ENCODE measurements at regions not wholly inside any gene's neighbourhood (a gene's known extent, or its start where the extent isn't known, plus 50 kb on each side); places are given as distances from the start of the nearest gene placed in this dataset.

DNA sequence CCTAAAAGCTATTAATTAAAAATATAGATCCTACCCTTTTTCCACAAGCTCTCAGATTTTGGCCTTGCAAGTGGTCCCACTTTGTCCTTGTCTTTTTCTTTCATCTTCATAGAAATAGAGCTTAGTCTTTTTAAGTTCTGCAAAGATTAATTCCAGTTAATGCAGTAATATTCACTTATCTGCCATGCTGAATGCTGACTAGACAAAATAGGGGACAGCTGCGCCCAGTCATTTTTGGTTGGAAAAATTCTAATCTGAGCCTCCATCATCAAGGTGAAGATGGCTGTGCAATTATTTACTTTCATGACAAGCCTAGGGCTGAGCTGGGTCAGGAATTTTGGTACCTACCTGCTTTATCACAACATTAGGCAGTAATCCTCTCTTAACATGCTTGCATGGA is 241.3 kb upstream of the CXorf66 start:
- Mint-ChIP-seq H3K27me3 (ENCODE audit: unreplicated experiment) (no peaks in the 10 kb centered on the region), H3K36me3 (ENCODE audit: low read depth, unreplicated experiment) (no peaks in the 10 kb centered on the region), H3K4me3 (ENCODE audit: unreplicated experiment) (no peak overlapping the region), H3K9me3 (ENCODE audit: unreplicated experiment) (no peaks in the 10 kb centered on the region), H3K27ac (ENCODE audit: unreplicated experiment) (no peak overlapping the region), H3K4me1 (ENCODE audit: unreplicated experiment) (no peaks in the 10 kb centered on the region)
- no peak for DNase-seq (ENCODE audit: low spot score)
- no peak for TF ChIP-seq CTCF (IDR thresholded peaks at IDR 0.05; ENCODE audit: unreplicated experiment)

DNA sequence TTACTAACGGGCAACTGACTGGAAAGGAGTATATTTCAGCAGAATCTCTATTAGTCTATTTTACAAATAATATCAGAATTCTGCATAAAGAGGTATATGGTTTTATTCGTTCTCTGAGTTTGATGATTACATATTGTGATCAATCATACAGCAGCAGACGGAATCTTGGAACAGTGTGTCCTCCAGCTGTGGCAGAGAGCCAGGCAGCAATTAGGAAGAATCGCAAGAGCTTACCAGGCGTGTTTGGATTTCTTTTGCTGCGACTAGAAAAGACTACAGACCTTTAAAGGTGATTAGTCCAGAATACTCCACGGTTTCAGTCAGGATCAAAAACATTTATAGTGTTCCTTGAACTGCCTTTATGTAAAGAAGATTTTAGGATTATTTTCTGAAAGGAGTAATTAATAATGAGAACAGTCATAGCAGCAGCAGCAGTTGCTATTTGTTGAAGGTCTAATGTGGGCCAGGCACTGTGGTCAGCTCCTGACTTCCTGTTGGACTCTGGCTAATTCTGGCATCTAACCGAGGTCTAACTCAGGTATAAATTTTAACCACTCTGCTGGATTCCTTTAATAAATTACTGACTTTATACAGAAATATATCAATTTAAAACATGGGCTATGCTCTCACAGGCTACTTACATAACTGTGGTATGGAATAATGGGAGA is 225.3 kb upstream of the CXorf66 start:
- DNase-seq (ENCODE audit: low spot score), result no peak
- Mint-ChIP-seq H3K9me3 (ENCODE audit: unreplicated experiment) (no peaks in the 10 kb centered on the region), H3K4me3 (ENCODE audit: unreplicated experiment) (no peak overlapping the region), H3K27me3 (ENCODE audit: unreplicated experiment) (peaks cover 1% of the 10 kb centered on the region), H3K4me1 (ENCODE audit: unreplicated experiment) (no peaks in the 10 kb centered on the region), H3K36me3 (ENCODE audit: low read depth, unreplicated experiment) (no peaks in the 10 kb centered on the region), H3K27ac (ENCODE audit: unreplicated experiment) (no peak overlapping the region)
- no peak for TF ChIP-seq CTCF (IDR thresholded peaks at IDR 0.05; ENCODE audit: unreplicated experiment)

GRCh38 chrX:140180585-140180984 is 215.3 kb upstream of the CXorf66 start:
- peaks cover 8% of the 10 kb centered on the region for H3K4me1 Mint-ChIP-seq (ENCODE audit: unreplicated experiment)
- H3K9me3 Mint-ChIP-seq (ENCODE audit: unreplicated experiment), result no peaks in the 10 kb centered on the region
- no peak overlapping the region for H3K27ac Mint-ChIP-seq (ENCODE audit: unreplicated experiment)
- no peaks in the 10 kb centered on the region for H3K27me3 Mint-ChIP-seq (ENCODE audit: unreplicated experiment)
- no peaks in the 10 kb centered on the region for H3K36me3 Mint-ChIP-seq (ENCODE audit: low read depth, unreplicated experiment)
- no peak for TF ChIP-seq CTCF (IDR thresholded peaks at IDR 0.05; ENCODE audit: unreplicated experiment)
- no peak overlapping the region for H3K4me3 Mint-ChIP-seq (ENCODE audit: unreplicated experiment)
- no peak for DNase-seq (ENCODE audit: low spot score)

GRCh38 chrX:140177821-140178220 is 212.5 kb upstream of the CXorf66 start:
- no peak overlapping the region for H3K27ac Mint-ChIP-seq (ENCODE audit: unreplicated experiment)
- TF ChIP-seq CTCF (IDR thresholded peaks at IDR 0.05; ENCODE audit: unreplicated experiment), result no peak
- no peaks in the 10 kb centered on the region for H3K9me3 Mint-ChIP-seq (ENCODE audit: unreplicated experiment)
- H3K27me3 Mint-ChIP-seq (ENCODE audit: unreplicated experiment), result no peaks in the 10 kb centered on the region
- peaks cover 12% of the 10 kb centered on the region for H3K4me1 Mint-ChIP-seq (ENCODE audit: unreplicated experiment)
- no peak for DNase-seq (ENCODE audit: low spot score)
- no peak overlapping the region for H3K4me3 Mint-ChIP-seq (ENCODE audit: unreplicated experiment)
- H3K36me3 Mint-ChIP-seq (ENCODE audit: low read depth, unreplicated experiment), result no peaks in the 10 kb centered on the region

GRCh38 chrX:140172401-140172800 is 207.1 kb upstream of the CXorf66 start:
- peaks cover 2% of the 10 kb centered on the region for H3K27me3 Mint-ChIP-seq (ENCODE audit: unreplicated experiment)
- no peak for DNase-seq (ENCODE audit: low spot score)
- peaks cover 3% of the 10 kb centered on the region for H3K9me3 Mint-ChIP-seq (ENCODE audit: unreplicated experiment)
- no peak overlapping the region for H3K27ac Mint-ChIP-seq (ENCODE audit: unreplicated experiment)
- no peak overlapping the region for H3K4me3 Mint-ChIP-seq (ENCODE audit: unreplicated experiment)
- peaks cover 4% of the 10 kb centered on the region for H3K36me3 Mint-ChIP-seq (ENCODE audit: low read depth, unreplicated experiment)
- no peak for TF ChIP-seq CTCF (IDR thresholded peaks at IDR 0.05; ENCODE audit: unreplicated experiment)
- H3K4me1 Mint-ChIP-seq (ENCODE audit: unreplicated experiment), result peaks cover 9% of the 10 kb centered on the region
